ENCODE measurements at regions not wholly inside any gene's neighbourhood (a gene's known extent, or its start where the extent isn't known, plus 50 kb on each side); places are given as distances from the start of the nearest gene placed in this dataset.

DNA sequence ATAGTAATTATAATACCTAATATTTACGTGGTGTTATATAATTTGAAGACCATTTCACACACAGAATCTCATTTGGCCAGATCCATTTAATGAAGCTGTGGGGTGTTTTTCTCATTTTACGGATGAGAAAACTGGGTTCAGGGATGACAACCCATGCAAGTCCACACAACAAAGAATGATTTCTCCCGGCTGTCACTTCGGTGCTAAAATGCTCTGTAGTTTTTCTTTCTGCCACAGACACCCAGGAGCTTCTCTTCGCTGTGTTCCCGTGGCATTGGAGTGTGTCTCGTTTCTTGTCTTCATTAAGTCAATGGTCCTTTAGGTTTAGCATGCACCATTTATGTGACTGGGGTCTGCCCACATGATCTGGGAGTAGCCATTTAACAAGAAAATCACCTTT, 308.5 kb downstream of the ENC1 start:
- H3K4ac ChIP-seq (replicated peaks; ENCODE audit: insufficient read length, low read depth, low read length): no peak overlapping the region
- H2AK5ac ChIP-seq (ENCODE audit: low read depth, low read length): no peak overlapping the region
- H3K9me3 ChIP-seq (ENCODE audit: insufficient read depth in 2 of 2, low read depth in 1 of 2, low read length in 1 of 2): no peaks in the 10 kb centered on the region
- no peak overlapping the region for H3K14ac ChIP-seq (ENCODE audit: insufficient read length)
- no peak overlapping the region for H2BK120ac ChIP-seq (replicated peaks; ENCODE audit: low read depth, low read length)
- no peak overlapping the region for H3K27ac ChIP-seq (ENCODE audit: low read depth, low read length)
- H3K9ac ChIP-seq (replicated peaks in 1 of 4; ENCODE audit: extremely low read depth in 1 of 4, low read depth in 3 of 4, low read length in 3 of 4): no peak overlapping the region
- no peaks in the 10 kb centered on the region for H3K4me1 ChIP-seq (replicated peaks in 1 of 4; ENCODE audit: control insufficient read depth in 3 of 4, insufficient read depth in 4 of 4, low read length in 3 of 4)
- ChIA-PET CTCF (ENCODE audit: partially characterized antibody) (no interaction called here), POLR2A (ENCODE audit: partially characterized antibody) (no interaction called here)
- FAIRE-seq (no peak), DNase-seq (ENCODE audit: low read depth in 1 of 2, low spot score in 2 of 2) (no peak)
- H3K23me2 ChIP-seq (ENCODE audit: low read depth, low read length): no peaks in the 10 kb centered on the region
- no peak overlapping the region for H4K8ac ChIP-seq (ENCODE audit: extremely low read depth, insufficient read depth, low read length)
- no peaks in the 10 kb centered on the region for H3K36me3 ChIP-seq (ENCODE audit: control insufficient read depth in 2 of 4, insufficient read depth in 4 of 4, low read length in 3 of 4)
- 88% methylated on average over 7 of the region's 7 CpGs; no CpG with 5 or more reads in 1 of the 2 experiments for WGBS, 2 experiments (ENCODE audit: extremely low coverage in 1 of 2, insufficient coverage in 1 of 2, insufficient read length in 1 of 2, insufficient replicate concordance in 2 of 2, low coverage in 1 of 2, low lambda C conversion rate in 2 of 2, missing lambda C conversion rate in 1 of 2)
- H3K79me1 ChIP-seq (ENCODE audit: low read depth, low read length): no peaks in the 10 kb centered on the region
- no peak overlapping the region for H4K5ac ChIP-seq (ENCODE audit: insufficient read length, low read depth, low read length)
- no peak overlapping the region for H2BK15ac ChIP-seq (ENCODE audit: low read length)
- H3K23ac ChIP-seq (ENCODE audit: insufficient read length): no peak overlapping the region
- H2BK12ac ChIP-seq (ENCODE audit: low read depth, low read length): no peak overlapping the region
- no peak overlapping the region for H3K18ac ChIP-seq (ENCODE audit: extremely low read depth, low read length)
- H2BK5ac ChIP-seq (ENCODE audit: low read depth, low read length): no peak overlapping the region
- H3K79me2 ChIP-seq (ENCODE audit: control insufficient read depth in 1 of 2, insufficient read depth in 2 of 2, low read length in 2 of 2): no peaks in the 10 kb centered on the region
- no peak overlapping the region for H3K4me3 ChIP-seq (ENCODE audit: extremely low read depth in 1 of 4, insufficient read depth in 2 of 4, low read depth in 3 of 4, low read length in 4 of 4)
- H3K56ac ChIP-seq (replicated peaks; ENCODE audit: insufficient read length, low read depth, low read length): no peak overlapping the region
- H3K27me3 ChIP-seq (replicated peaks in 1 of 4; ENCODE audit: control insufficient read depth in 3 of 4, extremely low read depth in 1 of 4, insufficient read depth in 3 of 4, low read length in 3 of 4): no peaks in the 10 kb centered on the region
- no peak overlapping the region for H2BK20ac ChIP-seq (ENCODE audit: low read length)
- H2AFZ ChIP-seq (ENCODE audit: low read length): no peak overlapping the region
- no peak overlapping the region for H4K91ac ChIP-seq (replicated peaks; ENCODE audit: insufficient read length, low read length)
- no peak overlapping the region for H3K4me2 ChIP-seq (ENCODE audit: insufficient read depth in 1 of 2, low read depth in 2 of 2, low read length in 2 of 2)
- H4K20me1 ChIP-seq (replicated peaks in 1 of 2; ENCODE audit: control insufficient read depth in 1 of 2, insufficient read depth in 2 of 2, low read length in 2 of 2): no peaks in the 10 kb centered on the region
- TF ChIP-seq EP300 (IDR thresholded peaks at IDR 0.05; ENCODE audit: borderline replicate concordance in 1 of 2, low read depth in 2 of 2, low read length in 2 of 2) (no peak), JUN (IDR thresholded peaks at IDR 0.05; ENCODE audit: low read depth, low read length) (no peak), CBX5 (IDR thresholded peaks at IDR 0.05; ENCODE audit: low read depth, low read length) (no peak), RXRA (IDR thresholded peaks at IDR 0.05; ENCODE audit: insufficient read depth, low read depth, low read length) (no peak), KDM1A (IDR thresholded peaks at IDR 0.05; ENCODE audit: borderline replicate concordance, low read length) (no peak), RFX5 (IDR thresholded peaks at IDR 0.05; ENCODE audit: borderline replicate concordance, low read depth, low read length) (no peak), SIX5 (IDR thresholded peaks at IDR 0.05; ENCODE audit: low read depth, low read length) (no peak), CTBP2 (IDR thresholded peaks at IDR 0.05; ENCODE audit: borderline replicate concordance, insufficient read depth, insufficient read length, low read length) (no peak), RNF2 (IDR thresholded peaks at IDR 0.05; ENCODE audit: borderline replicate concordance, low read depth, low read length, missing control alignments, poor library complexity, severe bottlenecking) (no peak)
- TF ChIP-seq, protein P1, sequence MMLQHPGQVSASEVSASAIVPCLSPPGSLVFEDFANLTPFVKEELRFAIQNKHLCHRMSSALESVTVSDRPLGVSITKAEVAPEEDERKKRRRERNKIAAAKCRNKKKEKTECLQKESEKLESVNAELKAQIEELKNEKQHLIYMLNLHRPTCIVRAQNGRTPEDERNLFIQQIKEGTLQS (IDR thresholded peaks at IDR 0.05; ENCODE audit: insufficient read depth, low read depth, low read length): no peak
- TF ChIP-seq, protein P2, sequence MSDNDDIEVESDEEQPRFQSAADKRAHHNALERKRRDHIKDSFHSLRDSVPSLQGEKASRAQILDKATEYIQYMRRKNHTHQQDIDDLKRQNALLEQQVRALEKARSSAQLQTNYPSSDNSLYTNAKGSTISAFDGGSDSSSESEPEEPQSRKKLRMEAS (IDR thresholded peaks at IDR 0.05): no peak
